ENCODE measurements at regions not wholly inside any gene's neighbourhood (a gene's known extent, or its start where the extent isn't known, plus 50 kb on each side); places are given as distances from the start of the nearest gene placed in this dataset.

GRCh38 chr9:2506321-2506720 is 115.3 kb upstream of the VLDLR start:
- H3K36me3 ChIP-seq (ENCODE audit: insufficient read depth) = no peaks in the 10 kb centered on the region
- Mint-ChIP-seq H3K4me3 (no peak overlapping the region), H3K27ac (no peak overlapping the region), H3K4me1 (no peaks in the 10 kb centered on the region), H3K9me3 (peaks cover 3% of the 10 kb centered on the region; the same call in 2 of the 3 replicates), H3K36me3 (ENCODE audit: low read depth) (peaks cover 15% of the 10 kb centered on the region), H3K27me3 (ENCODE audit: insufficient read depth, low read depth, poor library complexity) (peaks cover 2% of the 10 kb centered on the region)
- no peaks in the 10 kb centered on the region for H3K79me2 ChIP-seq (replicated peaks; ENCODE audit: insufficient read depth)
- TF ChIP-seq, protein P1, sequence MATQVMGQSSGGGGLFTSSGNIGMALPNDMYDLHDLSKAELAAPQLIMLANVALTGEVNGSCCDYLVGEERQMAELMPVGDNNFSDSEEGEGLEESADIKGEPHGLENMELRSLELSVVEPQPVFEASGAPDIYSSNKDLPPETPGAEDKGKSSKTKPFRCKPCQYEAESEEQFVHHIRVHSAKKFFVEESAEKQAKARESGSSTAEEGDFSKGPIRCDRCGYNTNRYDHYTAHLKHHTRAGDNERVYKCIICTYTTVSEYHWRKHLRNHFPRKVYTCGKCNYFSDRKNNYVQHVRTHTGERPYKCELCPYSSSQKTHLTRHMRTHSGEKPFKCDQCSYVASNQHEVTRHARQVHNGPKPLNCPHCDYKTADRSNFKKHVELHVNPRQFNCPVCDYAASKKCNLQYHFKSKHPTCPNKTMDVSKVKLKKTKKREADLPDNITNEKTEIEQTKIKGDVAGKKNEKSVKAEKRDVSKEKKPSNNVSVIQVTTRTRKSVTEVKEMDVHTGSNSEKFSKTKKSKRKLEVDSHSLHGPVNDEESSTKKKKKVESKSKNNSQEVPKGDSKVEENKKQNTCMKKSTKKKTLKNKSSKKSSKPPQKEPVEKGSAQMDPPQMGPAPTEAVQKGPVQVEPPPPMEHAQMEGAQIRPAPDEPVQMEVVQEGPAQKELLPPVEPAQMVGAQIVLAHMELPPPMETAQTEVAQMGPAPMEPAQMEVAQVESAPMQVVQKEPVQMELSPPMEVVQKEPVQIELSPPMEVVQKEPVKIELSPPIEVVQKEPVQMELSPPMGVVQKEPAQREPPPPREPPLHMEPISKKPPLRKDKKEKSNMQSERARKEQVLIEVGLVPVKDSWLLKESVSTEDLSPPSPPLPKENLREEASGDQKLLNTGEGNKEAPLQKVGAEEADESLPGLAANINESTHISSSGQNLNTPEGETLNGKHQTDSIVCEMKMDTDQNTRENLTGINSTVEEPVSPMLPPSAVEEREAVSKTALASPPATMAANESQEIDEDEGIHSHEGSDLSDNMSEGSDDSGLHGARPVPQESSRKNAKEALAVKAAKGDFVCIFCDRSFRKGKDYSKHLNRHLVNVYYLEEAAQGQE (IDR thresholded peaks at IDR 0.05; ENCODE audit: unreplicated experiment) = no peak
- TF ChIP-seq EZH2 (IDR thresholded peaks at IDR 0.05; ENCODE audit: low read depth, unreplicated experiment) (no peak), CREB1 (CRISPR knock-in tag; IDR thresholded peaks at IDR 0.05; ENCODE audit: low read depth) (no peak), ZNF114 (CRISPR knock-in tag; IDR thresholded peaks at IDR 0.05) (no peak), EZH2phosphoT487 (IDR thresholded peaks at IDR 0.05; ENCODE audit: unreplicated experiment) (no peak), CTCF (conservative IDR thresholded peaks at IDR 0.05; ENCODE audit: low read depth in 2 of 2) (no peak), NANOG (IDR thresholded peaks at IDR 0.05; ENCODE audit: borderline replicate concordance) (no peak), JUNB (IDR thresholded peaks at IDR 0.05; ENCODE audit: unreplicated experiment) (no peak)
- TF ChIP-seq, protein P2, sequence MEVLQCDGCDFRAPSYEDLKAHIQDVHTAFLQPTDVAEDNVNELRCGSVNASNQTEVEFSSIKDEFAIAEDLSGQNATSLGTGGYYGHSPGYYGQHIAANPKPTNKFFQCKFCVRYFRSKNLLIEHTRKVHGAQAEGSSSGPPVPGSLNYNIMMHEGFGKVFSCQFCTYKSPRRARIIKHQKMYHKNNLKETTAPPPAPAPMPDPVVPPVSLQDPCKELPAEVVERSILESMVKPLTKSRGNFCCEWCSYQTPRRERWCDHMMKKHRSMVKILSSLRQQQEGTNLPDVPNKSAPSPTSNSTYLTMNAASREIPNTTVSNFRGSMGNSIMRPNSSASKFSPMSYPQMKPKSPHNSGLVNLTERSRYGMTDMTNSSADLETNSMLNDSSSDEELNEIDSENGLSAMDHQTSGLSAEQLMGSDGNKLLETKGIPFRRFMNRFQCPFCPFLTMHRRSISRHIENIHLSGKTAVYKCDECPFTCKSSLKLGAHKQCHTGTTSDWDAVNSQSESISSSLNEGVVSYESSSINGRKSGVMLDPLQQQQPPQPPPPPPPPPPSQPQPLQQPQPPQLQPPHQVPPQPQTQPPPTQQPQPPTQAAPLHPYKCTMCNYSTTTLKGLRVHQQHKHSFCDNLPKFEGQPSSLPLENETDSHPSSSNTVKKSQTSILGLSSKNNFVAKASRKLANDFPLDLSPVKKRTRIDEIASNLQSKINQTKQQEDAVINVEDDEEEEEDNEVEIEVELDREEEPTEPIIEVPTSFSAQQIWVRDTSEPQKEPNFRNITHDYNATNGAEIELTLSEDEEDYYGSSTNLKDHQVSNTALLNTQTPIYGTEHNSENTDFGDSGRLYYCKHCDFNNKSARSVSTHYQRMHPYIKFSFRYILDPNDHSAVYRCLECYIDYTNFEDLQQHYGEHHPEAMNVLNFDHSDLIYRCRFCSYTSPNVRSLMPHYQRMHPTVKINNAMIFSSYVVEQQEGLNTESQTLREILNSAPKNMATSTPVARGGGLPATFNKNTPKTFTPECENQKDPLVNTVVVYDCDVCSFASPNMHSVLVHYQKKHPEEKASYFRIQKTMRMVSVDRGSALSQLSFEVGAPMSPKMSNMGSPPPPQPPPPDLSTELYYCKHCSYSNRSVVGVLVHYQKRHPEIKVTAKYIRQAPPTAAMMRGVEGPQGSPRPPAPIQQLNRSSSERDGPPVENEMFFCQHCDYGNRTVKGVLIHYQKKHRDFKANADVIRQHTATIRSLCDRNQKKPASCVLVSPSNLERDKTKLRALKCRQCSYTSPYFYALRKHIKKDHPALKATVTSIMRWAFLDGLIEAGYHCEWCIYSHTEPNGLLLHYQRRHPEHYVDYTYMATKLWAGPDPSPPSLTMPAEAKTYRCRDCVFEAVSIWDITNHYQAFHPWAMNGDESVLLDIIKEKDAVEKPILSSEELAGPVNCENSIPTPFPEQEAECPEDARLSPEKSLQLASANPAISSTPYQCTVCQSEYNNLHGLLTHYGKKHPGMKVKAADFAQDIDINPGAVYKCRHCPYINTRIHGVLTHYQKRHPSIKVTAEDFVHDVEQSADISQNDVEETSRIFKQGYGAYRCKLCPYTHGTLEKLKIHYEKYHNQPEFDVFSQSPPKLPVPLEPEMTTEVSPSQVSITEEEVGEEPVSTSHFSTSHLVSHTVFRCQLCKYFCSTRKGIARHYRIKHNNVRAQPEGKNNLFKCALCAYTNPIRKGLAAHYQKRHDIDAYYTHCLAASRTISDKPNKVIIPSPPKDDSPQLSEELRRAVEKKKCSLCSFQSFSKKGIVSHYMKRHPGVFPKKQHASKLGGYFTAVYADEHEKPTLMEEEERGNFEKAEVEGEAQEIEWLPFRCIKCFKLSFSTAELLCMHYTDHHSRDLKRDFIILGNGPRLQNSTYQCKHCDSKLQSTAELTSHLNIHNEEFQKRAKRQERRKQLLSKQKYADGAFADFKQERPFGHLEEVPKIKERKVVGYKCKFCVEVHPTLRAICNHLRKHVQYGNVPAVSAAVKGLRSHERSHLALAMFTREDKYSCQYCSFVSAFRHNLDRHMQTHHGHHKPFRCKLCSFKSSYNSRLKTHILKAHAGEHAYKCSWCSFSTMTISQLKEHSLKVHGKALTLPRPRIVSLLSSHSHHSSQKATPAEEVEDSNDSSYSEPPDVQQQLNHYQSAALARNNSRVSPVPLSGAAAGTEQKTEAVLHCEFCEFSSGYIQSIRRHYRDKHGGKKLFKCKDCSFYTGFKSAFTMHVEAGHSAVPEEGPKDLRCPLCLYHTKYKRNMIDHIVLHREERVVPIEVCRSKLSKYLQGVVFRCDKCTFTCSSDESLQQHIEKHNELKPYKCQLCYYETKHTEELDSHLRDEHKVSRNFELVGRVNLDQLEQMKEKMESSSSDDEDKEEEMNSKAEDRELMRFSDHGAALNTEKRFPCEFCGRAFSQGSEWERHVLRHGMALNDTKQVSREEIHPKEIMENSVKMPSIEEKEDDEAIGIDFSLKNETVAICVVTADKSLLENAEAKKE (CRISPR knock-in tag; IDR thresholded peaks at IDR 0.05) = no peak
- H3K27ac ChIP-seq (ENCODE audit: low read depth) = no peak overlapping the region
- DNase-seq (ENCODE audit: low spot score) (no peak), ATAC-seq (no peak)
- H3K9me2 ChIP-seq (ENCODE audit: insufficient read depth) = peaks cover 15% of the 10 kb centered on the region
- no peaks in the 10 kb centered on the region for H3K4me1 ChIP-seq (ENCODE audit: insufficient read depth)
- no peak overlapping the region for H2AFZ ChIP-seq
- no peak overlapping the region for H3K4me3 ChIP-seq
- no peaks in the 10 kb centered on the region for H3F3A ChIP-seq (replicated peaks; ENCODE audit: low read depth)
- no peaks in the 10 kb centered on the region for H3K27me3 ChIP-seq (ENCODE audit: insufficient read depth)
- no peaks in the 10 kb centered on the region for H4K20me1 ChIP-seq (replicated peaks; ENCODE audit: insufficient read depth)
- H3K4me2 ChIP-seq = no peak overlapping the region
